H9 (cell line): ENCODE measurements at regions not wholly inside any gene's neighbourhood (a gene's known extent, or its start where the extent isn't known, plus 50 kb on each side); places are given as distances from the start of the nearest gene placed in this dataset.

ENCODE experiments used
- DNase-seq: peaks from one replicate; pipeline ENCODE4 v3.0.0-alpha.2; 2017
- H2AFZ ChIP-seq: one replicate; pipeline ENCODE4 v1.6.1; 2013; ENCODE audit warnings: mild to moderate bottlenecking, low read length, control low read depth, moderate library complexity
- H2AK5ac ChIP-seq: 2 replicates; pipeline ENCODE4 v1.6.1; 2013; ENCODE audit warnings: low read length, control low read depth, mixed read lengths; ENCODE audit not compliant: insufficient read length
- H2BK120ac ChIP-seq: one replicate; pipeline ENCODE4 v1.6.1; 2013; ENCODE audit warnings: low read depth, mild to moderate bottlenecking, low read length, control low read depth, inconsistent platforms; ENCODE audit not compliant: poor library complexity, severe bottlenecking
- H2BK12ac ChIP-seq: 2 replicates; pipeline ENCODE4 v1.6.1; 2013; ENCODE audit warnings: low read length, control low read depth, mixed read lengths, low read depth; ENCODE audit not compliant: insufficient read length
- H2BK15ac ChIP-seq: 2 replicates; pipeline ENCODE4 v1.6.1; 2013; ENCODE audit warnings: low read depth, low read length, control low read depth
- H2BK20ac ChIP-seq: one replicate; pipeline ENCODE4 v1.6.1; 2013; ENCODE audit warnings: low read depth, mild to moderate bottlenecking, low read length, control low read depth, inconsistent platforms; ENCODE audit not compliant: poor library complexity, severe bottlenecking
- H2BK5ac ChIP-seq: 2 replicates; pipeline ENCODE4 v1.6.1; 2013; ENCODE audit warnings: low read length, control low read depth, mixed read lengths; ENCODE audit not compliant: insufficient read length
- H3K14ac ChIP-seq: 2 replicates; pipeline ENCODE4 v1.6.1; 2013; ENCODE audit warnings: low read length, control low read depth; ENCODE audit not compliant: insufficient read depth
- H3K18ac ChIP-seq: 2 replicates; pipeline ENCODE4 v1.6.1; 2013; ENCODE audit warnings: low read depth, mild to moderate bottlenecking, mixed read lengths, low read length, control low read depth; ENCODE audit not compliant: insufficient read length
- H3K23ac ChIP-seq: 2 replicates; pipeline ENCODE4 v1.6.1; 2013; ENCODE audit warnings: low read length, control low read depth, mixed read lengths, low read depth; ENCODE audit not compliant: insufficient read length
- H3K23me2 ChIP-seq: 2 replicates; pipeline ENCODE4 v1.6.1; 2013; ENCODE audit warnings: low read depth, mild to moderate bottlenecking, mixed read lengths, low read length, control low read depth; ENCODE audit not compliant: insufficient read length, poor library complexity, severe bottlenecking
- H3K27ac ChIP-seq: 2 replicates; pipeline ENCODE4 v1.5.1; 2013; ENCODE audit warnings: low read length, control low read depth, mixed read lengths, low read depth; ENCODE audit not compliant: insufficient read length
- H3K27me3 ChIP-seq: 2 replicates; pipeline ENCODE4 v1.6.1; 2013; ENCODE audit warnings: low read length, control low read depth, inconsistent platforms; ENCODE audit not compliant: insufficient read depth
- H3K4ac ChIP-seq: 2 replicates; pipeline ENCODE4 v1.6.1; 2013; ENCODE audit warnings: low read depth, mild to moderate bottlenecking, control low read depth, inconsistent platforms, low read length, moderate library complexity
- H3K4me1 ChIP-seq: 2 replicates; pipeline ENCODE4 v1.6.1; 2013; ENCODE audit warnings: low read length, control low read depth, inconsistent platforms; ENCODE audit not compliant: insufficient read depth
- H3K4me2 ChIP-seq: 2 replicates; pipeline ENCODE4 v1.6.1; 2013; ENCODE audit warnings: low read length, control low read depth, mixed read lengths; ENCODE audit not compliant: insufficient read length, insufficient read depth
- H3K56ac ChIP-seq: 2 replicates; pipeline ENCODE4 v1.6.1; 2013; ENCODE audit warnings: low read depth, mild to moderate bottlenecking, mixed read lengths, low read length, control low read depth; ENCODE audit not compliant: insufficient read length
- H3K79me1 ChIP-seq: 2 replicates; pipeline ENCODE4 v1.6.1; 2013; ENCODE audit warnings: low read depth, mild to moderate bottlenecking, moderate library complexity, low read length, control low read depth, inconsistent platforms; ENCODE audit not compliant: insufficient read depth, poor library complexity, severe bottlenecking
- H3K79me2 ChIP-seq: 2 replicates; pipeline ENCODE4 v1.6.1; 2013; ENCODE audit warnings: low read length, control low read depth, inconsistent platforms; ENCODE audit not compliant: insufficient read depth
- H3K9ac ChIP-seq: 2 replicates; pipeline ENCODE4 v1.6.1; 2013; ENCODE audit warnings: low read length, control low read depth, mixed read lengths; ENCODE audit not compliant: insufficient read length; ENCODE audit errors: extremely low read depth
- H3K9me3 ChIP-seq: one replicate; pipeline ENCODE4 v1.6.1; 2013; ENCODE audit warnings: low read depth, low read length, inconsistent platforms; ENCODE audit not compliant: control insufficient read depth
- H3T11ph ChIP-seq: one replicate; pipeline ENCODE4 v1.6.1; 2013; ENCODE audit warnings: mild to moderate bottlenecking, low read length, control low read depth, inconsistent platforms
- H4K20me1 ChIP-seq: one replicate; pipeline ENCODE4 v1.6.1; 2013; ENCODE audit not compliant: control insufficient read depth, insufficient read length, insufficient read depth
- H4K5ac ChIP-seq: 2 replicates; pipeline ENCODE4 v1.6.1; 2013; ENCODE audit warnings: low read depth, mild to moderate bottlenecking, mixed read lengths, low read length, control low read depth; ENCODE audit not compliant: insufficient read length
- H4K8ac ChIP-seq: replicated peaks from 2 replicates; pipeline ENCODE4 v1.6.1; 2013; ENCODE audit warnings: low read length, control low read depth, mixed read lengths, low read depth; ENCODE audit not compliant: insufficient read length
- H4K91ac ChIP-seq: 2 replicates; pipeline ENCODE4 v1.6.1; 2013; ENCODE audit warnings: low read depth, mild to moderate bottlenecking, moderate library complexity, mixed read lengths, low read length, control low read depth; ENCODE audit not compliant: insufficient read length
- H3K27ac Mint-ChIP-seq, 3 experiments: 2 replicates in 2 of 3; 3 replicates in 1 of 3; pipeline ENCODE4 v1.8.0; 2020 to 2021; ENCODE audit warnings: mixed read lengths in 3 of 3, mild to moderate bottlenecking in 1 of 3, moderate library complexity in 1 of 3
- H3K27me3 Mint-ChIP-seq: 2 replicates; pipeline ENCODE4 v1.8.0; 2021; ENCODE audit warnings: low read depth, mild to moderate bottlenecking, moderate library complexity, mixed read lengths
- H3K36me3 Mint-ChIP-seq, 3 experiments: 2 replicates in 2 of 3; 3 replicates in 1 of 3; pipeline ENCODE4 v1.8.0; 2020 to 2021; ENCODE audit warnings: low read depth in 3 of 3, mixed read lengths in 3 of 3; ENCODE audit not compliant: insufficient read depth in 1 of 3
- H3K4me1 Mint-ChIP-seq, 2 experiments: 2 replicates each; pipeline ENCODE4 v1.8.0; 2020; ENCODE audit warnings: mixed read lengths in 2 of 2
- H3K4me3 Mint-ChIP-seq, 2 experiments: 2 replicates in 1 of 2; 3 replicates in 1 of 2; pipeline ENCODE4 v1.8.0; 2020 to 2021; ENCODE audit warnings: mild to moderate bottlenecking in 2 of 2, mixed read lengths in 2 of 2, moderate library complexity in 1 of 2
- H3K9me3 Mint-ChIP-seq, 2 experiments: 2 replicates in 1 of 2; 3 replicates in 1 of 2; pipeline ENCODE4 v1.8.0; 2020; ENCODE audit warnings: mild to moderate bottlenecking in 2 of 2, mixed read lengths in 2 of 2, moderate library complexity in 1 of 2
- CTCF ChIP-seq: fragments of 200-600 bp; sonication (generic); conservative IDR thresholded peaks from 3 replicates; pipeline ENCODE4 v1.8.0; 2021; ENCODE audit warnings: antibody characterized with exemption, mild to moderate bottlenecking
- WGBS: extraction: QIAGEN DNeasy Blood & Tissue Kit; methylation state at CpG from one replicate; pipeline ENCODE4 v1.1.7; 2013; ENCODE audit warnings: missing lambda C conversion rate, low lambda C conversion rate, mixed read lengths; ENCODE audit not compliant: insufficient read length; ENCODE audit errors: extremely low coverage; 5-methylcytosine and 5-hydroxymethylcytosine counted together

- Histone ChIP-seq H3K23me2 (no peaks in the 10 kb centered on the region), H2AK5ac (no peak overlapping the region), H3K27ac (no peak overlapping the region), H4K8ac (no peak overlapping the region), H2AFZ (no peak overlapping the region), H3K27me3 (no peaks in the 10 kb centered on the region), H4K20me1 (no peaks in the 10 kb centered on the region), H4K91ac (no peak overlapping the region), H2BK120ac (no peak overlapping the region), H4K5ac (no peak overlapping the region), H3K9me3 (no peaks in the 10 kb centered on the region), H3K14ac (no peak overlapping the region), H3K4me1 (no peaks in the 10 kb centered on the region; the same call in 1 of the 2 replicates), H3K79me2 (no peaks in the 10 kb centered on the region), H3K4ac (no peak overlapping the region), H3K4me2 (no peak overlapping the region), H2BK12ac (no peak overlapping the region), H3K9ac (no peak overlapping the region), H3K79me1 (no peaks in the 10 kb centered on the region), H2BK15ac (no peak overlapping the region), H2BK20ac (no peak overlapping the region), H3K23ac (no peak overlapping the region), H2BK5ac (no peak overlapping the region), H3T11ph (no peak overlapping the region), H3K18ac (no peak overlapping the region), H3K56ac (no peak overlapping the region)
- no CpG with 5 or more reads among the region's 2 CpGs for WGBS
- peaks cover 24 to 32% of the 10 kb centered on the region in 2 experiments for H3K4me1 Mint-ChIP-seq
- no peaks in the 10 kb centered on the region; a peak in 1 of 7 replicates for H3K36me3 Mint-ChIP-seq
- no peaks in the 10 kb centered on the region for H3K9me3 Mint-ChIP-seq
- no peak for DNase-seq
- TF ChIP-seq CTCF = no peak
- 0 out of 7 replicates have a peak overlapping the region, but pooled peaks of 1 of the 3 experiments have one; percentile 32 for H3K27ac Mint-ChIP-seq
- no peaks in the 10 kb centered on the region for H3K27me3 Mint-ChIP-seq
- H3K4me3 Mint-ChIP-seq = no peak overlapping the region
Measured at GRCh38 chr12:105723066-105723465, 392.6 kb downstream of the C12orf75 start.
